ENCODE measurements at regions not wholly inside any gene's neighbourhood (a gene's known extent, or its start where the extent isn't known, plus 50 kb on each side); places are given as distances from the start of the nearest gene placed in this dataset.

DNA sequence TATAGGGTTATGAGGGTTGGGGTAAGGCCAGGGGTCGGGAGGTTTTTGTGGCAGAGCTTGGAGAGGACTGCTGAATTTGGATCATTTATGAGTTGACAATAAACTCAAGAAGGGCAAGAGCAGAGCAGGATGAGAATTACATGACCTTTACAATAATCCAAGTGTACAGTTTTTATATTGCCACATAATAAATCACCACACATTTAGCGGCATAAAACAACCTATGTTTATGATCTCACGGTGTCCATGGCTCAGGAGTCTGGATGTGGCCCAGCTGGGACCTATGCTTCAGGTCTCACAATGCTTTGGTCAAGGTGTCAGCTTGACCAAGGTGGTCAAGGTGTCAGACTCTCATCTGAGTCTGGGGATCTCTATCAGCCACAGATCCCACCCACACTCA is 118.3 kb upstream of the WSCD1 start:
- Mint-ChIP-seq H3K4me3 (no peak overlapping the region), H3K4me1 (no peaks in the 10 kb centered on the region)
- POLR2A ChIA-PET, result no interaction called here

DNA sequence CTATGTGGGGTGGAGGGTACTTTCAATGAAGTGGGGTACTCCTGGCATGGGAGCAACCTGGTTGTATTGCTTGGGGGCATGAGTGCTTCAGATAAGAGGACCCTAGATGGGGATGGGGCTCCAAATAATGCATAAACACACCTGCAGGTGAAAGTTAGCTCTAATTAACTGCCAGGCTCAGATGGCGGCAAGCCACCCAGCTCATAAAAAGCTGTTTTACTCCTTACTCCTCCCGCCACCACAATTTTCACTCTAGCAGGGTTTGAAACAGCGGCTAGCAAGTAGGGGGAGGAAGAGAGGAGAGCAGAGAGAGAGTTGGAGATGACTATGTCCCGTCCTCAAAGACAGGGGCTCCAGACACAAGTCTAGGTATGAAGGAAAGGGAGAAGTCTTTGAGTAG is 117.7 kb upstream of the WSCD1 start:
- Mint-ChIP-seq H3K36me3 (ENCODE audit: low read depth) (no peaks in the 10 kb centered on the region), H3K4me3 (no peak overlapping the region), H3K27ac (no peak overlapping the region), H3K9me3 (peaks cover 6% of the 10 kb centered on the region), H3K27me3 (peaks cover 12% of the 10 kb centered on the region), H3K4me1 (no peaks in the 10 kb centered on the region)
- CTCF ChIA-PET, result no interaction called here
- ATAC-seq (ENCODE audit: low read depth) (no peak), DNase-seq (no peak)
- POLR2A ChIA-PET, result no interaction called here
- intact Hi-C loops (cut with micrococcal nuclease), result no loop called here
- TF ChIP-seq, protein P1, sequence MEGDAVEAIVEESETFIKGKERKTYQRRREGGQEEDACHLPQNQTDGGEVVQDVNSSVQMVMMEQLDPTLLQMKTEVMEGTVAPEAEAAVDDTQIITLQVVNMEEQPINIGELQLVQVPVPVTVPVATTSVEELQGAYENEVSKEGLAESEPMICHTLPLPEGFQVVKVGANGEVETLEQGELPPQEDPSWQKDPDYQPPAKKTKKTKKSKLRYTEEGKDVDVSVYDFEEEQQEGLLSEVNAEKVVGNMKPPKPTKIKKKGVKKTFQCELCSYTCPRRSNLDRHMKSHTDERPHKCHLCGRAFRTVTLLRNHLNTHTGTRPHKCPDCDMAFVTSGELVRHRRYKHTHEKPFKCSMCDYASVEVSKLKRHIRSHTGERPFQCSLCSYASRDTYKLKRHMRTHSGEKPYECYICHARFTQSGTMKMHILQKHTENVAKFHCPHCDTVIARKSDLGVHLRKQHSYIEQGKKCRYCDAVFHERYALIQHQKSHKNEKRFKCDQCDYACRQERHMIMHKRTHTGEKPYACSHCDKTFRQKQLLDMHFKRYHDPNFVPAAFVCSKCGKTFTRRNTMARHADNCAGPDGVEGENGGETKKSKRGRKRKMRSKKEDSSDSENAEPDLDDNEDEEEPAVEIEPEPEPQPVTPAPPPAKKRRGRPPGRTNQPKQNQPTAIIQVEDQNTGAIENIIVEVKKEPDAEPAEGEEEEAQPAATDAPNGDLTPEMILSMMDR (IDR thresholded peaks at IDR 0.05), result no peak

More for the DNA sequence above, 118.3 kb upstream of the WSCD1 start:
- TF ChIP-seq, protein P1 (IDR thresholded peaks at IDR 0.05), result no peak
- intact Hi-C loops (cut with micrococcal nuclease), result no loop called here
- no peaks in the 10 kb centered on the region for H3K36me3 Mint-ChIP-seq (ENCODE audit: low read depth)
- DNase-seq, result no peak
- ATAC-seq (ENCODE audit: low read depth), result no peak
- H3K27me3 Mint-ChIP-seq, result peaks cover 12% of the 10 kb centered on the region
- H3K27ac Mint-ChIP-seq, result no peak overlapping the region
- H3K9me3 Mint-ChIP-seq, result peaks cover 6% of the 10 kb centered on the region
- CTCF ChIA-PET, result no interaction called here

DNA sequence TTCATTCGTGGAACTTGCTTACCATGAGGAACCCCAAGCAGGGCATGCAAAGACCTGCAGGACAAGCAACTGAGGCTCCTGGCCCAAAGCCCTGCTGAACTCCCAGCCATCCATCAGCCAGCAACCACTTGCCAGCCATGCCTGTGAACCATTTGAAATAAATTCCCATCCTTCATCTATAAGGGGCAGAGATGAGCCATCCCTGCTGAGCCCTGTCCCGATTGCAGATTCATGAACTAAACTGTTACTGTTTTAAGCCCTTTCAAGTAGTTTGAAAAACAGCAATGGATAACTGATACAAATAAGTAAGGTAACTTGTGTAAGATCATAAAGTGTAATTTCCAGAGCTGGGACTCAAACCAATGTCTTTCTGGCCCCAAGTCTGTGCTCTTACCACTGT is 114.4 kb upstream of the WSCD1 start:
- POLR2A ChIA-PET, result no interaction called here
- no peaks in the 10 kb centered on the region for H3K4me1 Mint-ChIP-seq
- no peak overlapping the region for H3K4me3 Mint-ChIP-seq
- ATAC-seq (ENCODE audit: low read depth), result no peak
- TF ChIP-seq, protein P1 (IDR thresholded peaks at IDR 0.05), result no peak
- intact Hi-C loops (cut with micrococcal nuclease), result no loop called here
- no peaks in the 10 kb centered on the region for H3K36me3 Mint-ChIP-seq (ENCODE audit: low read depth)
- no peak for DNase-seq
- H3K27me3 Mint-ChIP-seq, result no peaks in the 10 kb centered on the region
- H3K27ac Mint-ChIP-seq, result no peak overlapping the region
- CTCF ChIA-PET, result no interaction called here
- peaks cover 6% of the 10 kb centered on the region for H3K9me3 Mint-ChIP-seq

DNA sequence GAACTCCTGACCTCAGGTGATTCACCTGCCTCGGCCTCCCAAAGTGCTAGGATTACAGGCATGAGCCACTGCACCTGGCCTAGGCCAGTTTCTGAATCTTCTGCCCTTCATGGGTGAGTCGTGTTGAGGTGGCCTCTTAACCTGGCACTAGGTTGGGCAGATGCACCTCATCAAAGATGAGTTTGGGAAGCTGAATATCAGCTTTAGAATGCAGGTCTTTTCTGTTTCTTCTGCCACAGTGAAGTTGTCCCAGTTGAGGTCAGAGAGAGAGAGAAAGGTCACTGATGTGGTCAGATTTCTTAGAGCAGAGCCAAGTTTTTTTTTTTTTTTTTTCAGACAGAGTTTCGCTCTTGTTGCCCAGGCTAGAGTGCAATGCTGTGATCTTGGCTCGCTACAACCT is 111.3 kb upstream of the WSCD1 start:
- ChIA-PET POLR2A (no interaction called here), CTCF (no interaction called here)
- no peak overlapping the region for H3K27ac Mint-ChIP-seq
- peaks cover 7% of the 10 kb centered on the region for H3K27me3 Mint-ChIP-seq
- intact Hi-C loops (cut with micrococcal nuclease), result no loop called here
- no peak overlapping the region for H3K4me3 Mint-ChIP-seq
- ATAC-seq (ENCODE audit: low read depth) (no peak), DNase-seq (no peak)
- TF ChIP-seq, protein P1 (IDR thresholded peaks at IDR 0.05), result no peak
- H3K9me3 Mint-ChIP-seq, result peaks cover 6% of the 10 kb centered on the region
- H3K36me3 Mint-ChIP-seq (ENCODE audit: low read depth), result no peaks in the 10 kb centered on the region
- no peaks in the 10 kb centered on the region for H3K4me1 Mint-ChIP-seq

DNA sequence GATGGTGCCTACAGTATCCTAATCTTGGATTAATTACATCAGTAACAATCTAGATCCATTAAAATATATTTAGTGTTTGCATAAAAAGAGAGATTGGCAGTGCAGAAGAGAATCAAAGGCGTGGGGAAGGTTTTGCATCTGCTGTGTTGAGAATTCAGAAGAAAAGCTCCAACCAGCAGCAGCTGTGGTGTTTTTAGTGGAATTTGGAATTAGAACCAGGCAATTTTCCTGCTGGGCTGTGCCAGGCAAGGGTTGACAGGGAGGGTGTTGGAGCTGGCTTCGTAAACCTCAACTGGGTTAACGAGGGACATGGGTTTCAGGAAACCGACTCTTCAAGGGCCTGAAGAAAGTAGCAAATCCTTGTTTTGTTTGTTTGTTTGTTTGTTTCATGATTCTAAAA is 107.8 kb upstream of the WSCD1 start:
- no peak for DNase-seq
- ChIA-PET CTCF (no interaction called here), POLR2A (no interaction called here)
- no peak overlapping the region for H3K27ac Mint-ChIP-seq
- peaks cover 11% of the 10 kb centered on the region for H3K27me3 Mint-ChIP-seq
- H3K4me3 Mint-ChIP-seq, result no peak overlapping the region
- no peaks in the 10 kb centered on the region for H3K36me3 Mint-ChIP-seq (ENCODE audit: low read depth)
- H3K4me1 Mint-ChIP-seq, result no peaks in the 10 kb centered on the region
- no peak for ATAC-seq (ENCODE audit: low read depth)
- H3K9me3 Mint-ChIP-seq, result no peaks in the 10 kb centered on the region
- intact Hi-C loops (cut with micrococcal nuclease), result no loop called here
- TF ChIP-seq, protein P1 (IDR thresholded peaks at IDR 0.05), result no peak
